ENCODE measurements at regions not wholly inside any gene's neighbourhood (a gene's known extent, or its start where the extent isn't known, plus 50 kb on each side); places are given as distances from the start of the nearest gene placed in this dataset.

- 11% methylated on average over 1 of the region's 1 CpG for WGBS (ENCODE audit: low lambda C conversion rate)
- ChIA-PET POLR2A (no interaction called here), CTCF (no interaction called here)
- Histone ChIP-seq H4K20me1 (ENCODE audit: insufficient read depth) (no peaks in the 10 kb centered on the region), H3K79me2 (ENCODE audit: insufficient read depth) (no peaks in the 10 kb centered on the region), H3K4me3 (ENCODE audit: low read depth in 2 of 2, low read length in 1 of 2) (no peak overlapping the region), H3K9me3 (no peaks in the 10 kb centered on the region), H3K27me3 (ENCODE audit: insufficient read depth) (no peaks in the 10 kb centered on the region), H2AFZ (ENCODE audit: low read depth) (no peak overlapping the region), H3K4me1 (ENCODE audit: control insufficient read depth in 1 of 2, insufficient read depth in 2 of 2, low read depth in 1 of 2, low read length in 1 of 2) (no peaks in the 10 kb centered on the region), H3K36me3 (replicated peaks in 1 of 2; ENCODE audit: control insufficient read depth in 1 of 2, insufficient read depth in 2 of 2, low read length in 1 of 2) (no peaks in the 10 kb centered on the region), H3K27ac (ENCODE audit: low read depth in 2 of 2, low read length in 1 of 2) (no peak overlapping the region), H3K4me2 (no peak overlapping the region), H3F3A (replicated peaks; ENCODE audit: insufficient read depth) (no peaks in the 10 kb centered on the region), H3K9ac (no peak overlapping the region), H3K9me2 (no peaks in the 10 kb centered on the region)
- no peak for DNase-seq
- TF ChIP-seq IRF3 (IDR thresholded peaks at IDR 0.05; ENCODE audit: low read depth, low read length) (no peak), NFIC (IDR thresholded peaks at IDR 0.05; ENCODE audit: borderline replicate concordance) (no peak), FOXM1 (IDR thresholded peaks at IDR 0.05; ENCODE audit: low read depth) (no peak), MEF2A (IDR thresholded peaks at IDR 0.05; ENCODE audit: borderline replicate concordance, low read depth) (no peak), RAD21 (IDR thresholded peaks at IDR 0.05; ENCODE audit: low read length) (no peak), FOXJ3 (CRISPR knock-in tag; IDR thresholded peaks at IDR 0.05) (no peak), YY1 (IDR thresholded peaks at IDR 0.05; ENCODE audit: low read depth) (no peak), NRF1 (IDR thresholded peaks at IDR 0.05; ENCODE audit: low read depth, low read length) (no peak)
Observed at GRCh38 chr4:13778367-13778766, 150.8 kb upstream of the BOD1L1 start.

- H3K79me2 ChIP-seq (ENCODE audit: insufficient read depth), result no peaks in the 10 kb centered on the region
- H4K20me1 ChIP-seq (ENCODE audit: insufficient read depth), result no peaks in the 10 kb centered on the region
- no peak for TF ChIP-seq GABPA (IDR thresholded peaks at IDR 0.05; ENCODE audit: low read depth)
- TF ChIP-seq EP300 (IDR thresholded peaks at IDR 0.05; ENCODE audit: borderline replicate concordance in 1 of 2, low read depth in 1 of 2, low read length in 1 of 2), result no peak
- no peak for TF ChIP-seq RAD21 (IDR thresholded peaks at IDR 0.05; ENCODE audit: low read length)
- TF ChIP-seq EZH2phosphoT487 (IDR thresholded peaks at IDR 0.05; ENCODE audit: borderline replicate concordance, low read depth), result no peak
- TF ChIP-seq FOXM1 (IDR thresholded peaks at IDR 0.05; ENCODE audit: low read depth), result no peak
- TF ChIP-seq RXRA (IDR thresholded peaks at IDR 0.05; ENCODE audit: borderline replicate concordance, low read depth), result no peak
- TF ChIP-seq SIN3A (IDR thresholded peaks at IDR 0.05; ENCODE audit: borderline replicate concordance, low read depth, low read length), result no peak
- no peak for TF ChIP-seq FOSL2 (IDR thresholded peaks at IDR 0.05; ENCODE audit: borderline replicate concordance, low read depth)
- no peak for TF ChIP-seq USF1 (IDR thresholded peaks at IDR 0.05; ENCODE audit: borderline replicate concordance, low read depth)
- TF ChIP-seq FOXJ3 (CRISPR knock-in tag; IDR thresholded peaks at IDR 0.05), result no peak
- TF ChIP-seq CHD2 (IDR thresholded peaks at IDR 0.05; ENCODE audit: low read length, partially characterized antibody), result no peak
- no peak for TF ChIP-seq POLR2AphosphoS5 (IDR thresholded peaks at IDR 0.05; ENCODE audit: low read depth, low read length)
- no peak for TF ChIP-seq NRF1 (IDR thresholded peaks at IDR 0.05; ENCODE audit: low read depth, low read length)
- TF ChIP-seq TEAD4 (IDR thresholded peaks at IDR 0.05; ENCODE audit: borderline replicate concordance, insufficient read depth), result no peak
- no peaks in the 10 kb centered on the region for H3K36me3 ChIP-seq (replicated peaks in 1 of 2; ENCODE audit: control insufficient read depth in 1 of 2, insufficient read depth in 2 of 2, low read length in 1 of 2)
- H3K4me2 ChIP-seq, result no peak overlapping the region
- POLR2A ChIA-PET, result no interaction called here
- H3K9me3 ChIP-seq, result no peaks in the 10 kb centered on the region
- H3F3A ChIP-seq (replicated peaks; ENCODE audit: insufficient read depth), result no peaks in the 10 kb centered on the region
- H3K9me2 ChIP-seq, result no peaks in the 10 kb centered on the region
- 46% methylated on average over 2 of the region's 2 CpGs for WGBS (ENCODE audit: low lambda C conversion rate)
- H3K27ac ChIP-seq (ENCODE audit: low read depth in 2 of 2, low read length in 1 of 2), result no peak overlapping the region
- no peaks in the 10 kb centered on the region for H3K4me1 ChIP-seq (ENCODE audit: control insufficient read depth in 1 of 2, insufficient read depth in 2 of 2, low read depth in 1 of 2, low read length in 1 of 2)
- no peak overlapping the region for H3K4me3 ChIP-seq (ENCODE audit: low read depth in 2 of 2, low read length in 1 of 2)
- no peak for DNase-seq
- CTCF ChIA-PET, result no interaction called here
- no peak overlapping the region for H3K9ac ChIP-seq
- no peaks in the 10 kb centered on the region for H3K27me3 ChIP-seq (ENCODE audit: insufficient read depth)
- no peak overlapping the region for H2AFZ ChIP-seq (ENCODE audit: low read depth)
Observed at GRCh38 chr4:13782231-13782630, 154.7 kb upstream of the BOD1L1 start.

Data from SK-N-SH (cell line).